Breast epithelium (tissue), 4 donors: ENCODE measurements at regions not wholly inside any gene's neighbourhood (a gene's known extent, or its start where the extent isn't known, plus 50 kb on each side); places are given as distances from the start of the nearest gene placed in this dataset.
A peak's percentile ranks its signal among the peaks of the same experiment; 100 is the strongest.

Experiments used
- DNase-seq, 2 donors: peaks; one replicate each; pipeline ENCODE4 v3.0.0-alpha.2; 2019; ENCODE audit warnings: low spot score in 2 of 2
- H3K27ac ChIP-seq, 2 donors: fragments of 200-600 bp; sonication (generic) in 1 of 2; one replicate each; pipeline ENCODE4 v1.5.1; 2016 to 2019; ENCODE audit warnings: mild to moderate bottlenecking in 1 of 2
- H3K27me3 ChIP-seq, 2 donors: fragments of 200-600 bp; sonication (generic) in 1 of 2; one replicate each; pipeline versions ENCODE4 v1.5.1 to v1.6.0; 2017 to 2019; ENCODE audit warnings: control low read depth in 1 of 2, mild to moderate bottlenecking in 1 of 2
- H3K36me3 ChIP-seq: fragments of 200-600 bp; one replicate; pipeline ENCODE4 v1.5.1; 2019
- H3K4me1 ChIP-seq, 2 donors: fragments of 200-600 bp; sonication (generic); one replicate each; pipeline ENCODE4 v1.5.1; 2016 to 2019; ENCODE audit warnings: control low read depth in 1 of 2
- H3K4me3 ChIP-seq, 3 donors: fragments of 200-600 bp; sonication (generic); 1 replicate in 2 of 3; 2 replicates in 1 of 3; pipeline ENCODE4 v1.5.1; 2016 to 2019; ENCODE audit warnings: mild to moderate bottlenecking in 3 of 3, moderate library complexity in 2 of 3
- H3K9me3 ChIP-seq, 2 donors: fragments of 200-600 bp; sonication (generic) in 1 of 2; one replicate each; pipeline ENCODE4 v1.5.1; 2016 to 2019; ENCODE audit warnings: control low read depth in 1 of 2
- POLR2A ChIP-seq: fragments of 450-650 bp; IDR thresholded peaks from one replicate; pipeline ENCODE4 v1.6.1; 2016; ENCODE audit warnings: antibody characterized with exemption, mild to moderate bottlenecking, moderate library complexity
- POLR2AphosphoS5 ChIP-seq, 3 donors: sonication (generic); formaldehyde crosslinking; IDR thresholded peaks; one replicate each; pipeline ENCODE4 v1.6.1; 2017; ENCODE audit warnings: antibody characterized with exemption in 3 of 3
- intact Hi-C: fragments of 100-400 bp; cut with DNase I; formaldehyde crosslinking; loops from one replicate; pipeline ENCODE4 v1.15.1; 2023; ENCODE audit warnings: low total_unique reads
- TF ChIP-seq, protein P1 (sequence below), 3 donors: fragments of 450-650 bp; IDR thresholded peaks; one replicate each; pipeline ENCODE4 v1.5.1; 2016 to 2017; ENCODE audit warnings: antibody characterized with exemption in 3 of 3, mild to moderate bottlenecking in 3 of 3, moderate library complexity in 3 of 3

DNA sequence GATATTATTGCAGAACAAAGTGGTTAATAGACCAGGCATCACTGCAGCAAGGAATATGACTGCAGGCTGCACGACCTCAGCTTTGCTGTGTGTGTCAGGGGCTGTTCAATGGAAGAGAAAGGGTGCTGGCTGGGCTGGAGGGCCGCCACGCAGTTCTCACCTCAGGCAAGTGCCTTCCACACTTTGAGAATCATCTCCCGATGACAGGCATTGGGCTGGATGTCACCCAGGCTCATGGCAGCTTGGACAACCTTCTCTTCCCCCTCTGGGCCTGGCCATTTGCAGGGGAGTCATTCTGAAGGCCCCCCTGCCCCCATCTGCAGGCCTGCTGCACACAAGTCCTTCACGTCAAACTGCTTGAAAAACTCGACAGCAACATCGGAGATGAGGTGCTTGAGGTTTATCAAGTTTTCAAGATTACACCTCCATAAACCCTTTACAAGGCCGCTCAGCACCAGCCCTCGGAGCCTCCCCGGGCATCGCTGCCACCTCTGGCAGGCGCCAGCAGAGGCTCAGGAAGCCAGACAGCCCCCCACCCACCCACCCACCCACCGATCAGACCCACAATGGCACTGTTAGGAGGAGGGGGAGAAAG lies 165.9 kb upstream of the GSC start:
- TF ChIP-seq POLR2AphosphoS5 (IDR thresholded peaks at IDR 0.05) (no peak), POLR2A (no peak)
- TF ChIP-seq, protein P1, sequence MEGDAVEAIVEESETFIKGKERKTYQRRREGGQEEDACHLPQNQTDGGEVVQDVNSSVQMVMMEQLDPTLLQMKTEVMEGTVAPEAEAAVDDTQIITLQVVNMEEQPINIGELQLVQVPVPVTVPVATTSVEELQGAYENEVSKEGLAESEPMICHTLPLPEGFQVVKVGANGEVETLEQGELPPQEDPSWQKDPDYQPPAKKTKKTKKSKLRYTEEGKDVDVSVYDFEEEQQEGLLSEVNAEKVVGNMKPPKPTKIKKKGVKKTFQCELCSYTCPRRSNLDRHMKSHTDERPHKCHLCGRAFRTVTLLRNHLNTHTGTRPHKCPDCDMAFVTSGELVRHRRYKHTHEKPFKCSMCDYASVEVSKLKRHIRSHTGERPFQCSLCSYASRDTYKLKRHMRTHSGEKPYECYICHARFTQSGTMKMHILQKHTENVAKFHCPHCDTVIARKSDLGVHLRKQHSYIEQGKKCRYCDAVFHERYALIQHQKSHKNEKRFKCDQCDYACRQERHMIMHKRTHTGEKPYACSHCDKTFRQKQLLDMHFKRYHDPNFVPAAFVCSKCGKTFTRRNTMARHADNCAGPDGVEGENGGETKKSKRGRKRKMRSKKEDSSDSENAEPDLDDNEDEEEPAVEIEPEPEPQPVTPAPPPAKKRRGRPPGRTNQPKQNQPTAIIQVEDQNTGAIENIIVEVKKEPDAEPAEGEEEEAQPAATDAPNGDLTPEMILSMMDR (IDR thresholded peaks at IDR 0.05) = no peak
- Histone ChIP-seq H3K4me1 (peaks cover 0 to 5% of the 10 kb centered on the region in 2 donors), H3K4me3 (no peak overlapping the region), H3K27me3 (no peaks in the 10 kb centered on the region), H3K27ac (peak overlapping the region in 1 of 2 donors; percentile 90), H3K36me3 (no peaks in the 10 kb centered on the region), H3K9me3 (no peaks in the 10 kb centered on the region)
- DNase-seq = no peak
- intact Hi-C loops = no loop called here

DNA sequence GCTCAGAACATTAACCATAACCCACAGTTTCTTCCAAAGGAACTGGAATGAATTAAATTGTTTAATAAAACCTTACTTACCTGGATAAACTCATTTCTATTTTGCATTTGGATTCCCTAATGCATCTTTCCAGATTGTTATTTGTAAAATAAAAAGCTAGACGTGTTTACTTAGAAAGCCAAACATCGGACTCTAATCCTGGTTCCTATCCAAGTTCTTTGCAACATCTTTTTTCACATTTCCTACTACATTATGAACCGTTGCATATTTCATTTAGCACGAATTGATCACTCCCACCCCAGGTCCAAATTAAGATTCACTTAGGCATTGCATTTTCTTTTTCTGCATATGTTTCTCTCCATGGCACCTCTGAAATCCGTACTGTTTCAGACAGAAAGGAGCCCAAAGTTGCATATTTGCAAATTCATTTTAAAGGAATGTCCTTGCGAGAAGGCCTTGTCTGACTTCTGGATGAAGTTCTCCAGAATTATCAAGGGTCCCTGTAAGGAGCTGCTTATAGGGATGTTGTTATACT lies 164.4 kb upstream of the GSC start:
- no peak overlapping the region for H3K27ac ChIP-seq
- intact Hi-C loops = no loop called here
- H3K4me1 ChIP-seq = peaks cover 0 to 5% of the 10 kb centered on the region in 2 donors
- no peaks in the 10 kb centered on the region for H3K9me3 ChIP-seq
- H3K36me3 ChIP-seq = no peaks in the 10 kb centered on the region
- H3K27me3 ChIP-seq = no peaks in the 10 kb centered on the region
- no peak for DNase-seq
- TF ChIP-seq POLR2A = no peak
- TF ChIP-seq, protein P1 (IDR thresholded peaks at IDR 0.05) = no peak
- no peak overlapping the region for H3K4me3 ChIP-seq

DNA sequence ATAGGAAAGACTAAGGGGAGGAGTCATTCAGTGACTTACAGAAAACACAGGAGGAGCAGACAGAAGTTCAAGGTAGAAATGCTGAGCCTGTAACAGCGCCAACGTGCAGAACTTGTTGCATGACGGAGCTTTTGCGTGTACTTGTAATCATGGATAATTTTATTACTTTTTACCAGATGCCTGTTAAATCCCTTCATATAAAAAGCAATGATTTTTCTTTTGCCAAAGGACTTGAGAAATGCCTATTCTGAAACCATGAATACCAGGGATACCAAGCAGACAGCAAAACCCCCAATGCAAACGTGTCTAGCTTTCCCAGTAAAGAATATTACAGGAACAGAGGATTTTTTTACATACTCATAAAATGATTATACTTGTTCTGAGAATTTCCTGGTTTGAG lies 163.6 kb upstream of the GSC start:
- TF ChIP-seq POLR2A = no peak
- TF ChIP-seq, protein P1 (IDR thresholded peaks at IDR 0.05) = no peak
- no peak for TF ChIP-seq POLR2AphosphoS5 (IDR thresholded peaks at IDR 0.05)
- H3K9me3 ChIP-seq = no peaks in the 10 kb centered on the region
- H3K27ac ChIP-seq = no peak overlapping the region
- H3K36me3 ChIP-seq = no peaks in the 10 kb centered on the region
- H3K27me3 ChIP-seq = no peaks in the 10 kb centered on the region
- intact Hi-C loops = no loop called here
- no peak overlapping the region for H3K4me3 ChIP-seq
- no peak for DNase-seq
- peaks cover 0 to 5% of the 10 kb centered on the region in 2 donors for H3K4me1 ChIP-seq

DNA sequence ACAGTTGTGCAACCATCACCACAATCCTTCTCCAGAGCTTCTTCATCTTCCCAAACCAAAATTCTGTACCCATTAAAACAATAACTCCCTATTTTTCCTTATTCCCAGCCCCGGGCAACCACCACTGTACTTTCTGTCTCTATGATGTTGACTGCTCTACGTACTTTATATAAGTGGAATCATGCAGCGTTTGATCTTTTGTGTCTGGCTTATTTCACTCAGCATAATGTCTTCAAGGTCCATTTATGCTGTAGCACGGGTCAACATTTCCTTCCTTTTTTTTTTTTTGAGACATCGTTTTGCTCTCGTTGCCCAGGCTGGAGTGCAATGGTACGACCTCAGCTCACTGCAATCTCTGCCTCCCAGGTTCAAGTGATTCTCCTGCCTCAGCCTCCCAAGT lies 162.7 kb upstream of the GSC start:
- intact Hi-C loops = no loop called here
- no peak for DNase-seq
- Histone ChIP-seq H3K36me3 (no peaks in the 10 kb centered on the region), H3K4me1 (peaks cover 0 to 5% of the 10 kb centered on the region in 2 donors), H3K27ac (no peak overlapping the region), H3K27me3 (no peaks in the 10 kb centered on the region), H3K4me3 (no peak overlapping the region), H3K9me3 (no peaks in the 10 kb centered on the region)
- no peak for TF ChIP-seq POLR2A
- no peak for TF ChIP-seq POLR2AphosphoS5 (IDR thresholded peaks at IDR 0.05)
- TF ChIP-seq, protein P1 (IDR thresholded peaks at IDR 0.05) = no peak

DNA sequence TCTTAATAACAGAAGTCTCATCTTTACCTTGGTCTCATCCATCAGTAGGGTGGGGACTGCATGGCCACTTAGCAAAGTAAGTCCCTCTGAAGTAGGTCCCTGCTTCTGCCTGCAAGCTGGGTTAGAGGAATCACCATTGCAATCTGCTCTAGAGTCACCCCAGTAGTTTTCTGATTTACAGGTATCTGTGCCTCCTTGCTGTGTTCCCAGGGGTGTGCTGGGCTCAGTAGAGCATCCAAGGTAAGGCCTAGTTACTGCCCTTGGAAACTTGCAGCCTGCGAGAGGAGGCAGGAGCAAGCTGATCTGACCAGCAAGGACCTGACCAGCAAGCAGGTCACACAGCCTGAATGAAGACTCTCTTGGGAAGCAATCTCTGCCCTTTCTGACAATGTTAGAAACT lies 160.8 kb upstream of the GSC start:
- Histone ChIP-seq H3K4me3 (no peak overlapping the region), H3K9me3 (no peaks in the 10 kb centered on the region), H3K4me1 (no peaks in the 10 kb centered on the region), H3K27ac (no peak overlapping the region), H3K36me3 (no peaks in the 10 kb centered on the region), H3K27me3 (no peaks in the 10 kb centered on the region)
- TF ChIP-seq POLR2AphosphoS5 (IDR thresholded peaks at IDR 0.05) (no peak), POLR2A (no peak)
- TF ChIP-seq, protein P1 (IDR thresholded peaks at IDR 0.05) = no peak
- intact Hi-C loops = no loop called here
- DNase-seq = no peak
